HG03378 (cell line): ENCODE measurements at regions not wholly inside any gene's neighbourhood (a gene's known extent, or its start where the extent isn't known, plus 50 kb on each side); places are given as distances from the start of the nearest gene placed in this dataset.
"Not testable (repeated sequence)": the region's sequence is repeated elsewhere in the genome, so short reads cannot be mapped to it uniquely, and the experiment has no call there.

Experiments
- ATAC-seq: cut with Tn5 transposase; IDR thresholded peaks from one replicate; pipeline ENCODE4 v1.9.1; 2021; ENCODE audit warnings: mild to moderate bottlenecking, moderate library complexity; ENCODE audit not compliant: unreplicated experiment

- no peak for ATAC-seq
These were observed 135.8 kb upstream of the TRPC7 start for GRCh38 chr5:136501133-136501532.

DNA sequence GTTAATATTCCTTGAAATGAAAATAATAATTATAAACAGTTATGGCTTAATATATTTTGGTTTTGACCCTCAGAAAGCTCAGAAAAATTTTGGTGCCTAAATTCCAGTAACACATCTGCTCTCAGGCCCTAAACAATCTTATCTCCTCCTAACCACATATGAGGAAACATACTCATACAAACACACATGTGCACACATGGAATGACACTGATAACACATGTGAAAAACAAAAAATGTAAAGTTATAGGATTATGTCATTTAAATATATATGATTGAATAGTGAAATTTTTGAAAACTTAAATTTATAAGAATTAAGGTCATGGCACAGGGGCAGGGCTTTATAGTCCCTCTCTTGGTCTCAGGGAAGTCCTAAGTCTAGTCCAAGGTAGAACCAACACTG, 127.2 kb upstream of the TRPC7 start:
- ATAC-seq: no peak

- ATAC-seq: no peak
These were observed 126.5 kb upstream of the TRPC7 start for GRCh38 chr5:136491806-136492205.

DNA sequence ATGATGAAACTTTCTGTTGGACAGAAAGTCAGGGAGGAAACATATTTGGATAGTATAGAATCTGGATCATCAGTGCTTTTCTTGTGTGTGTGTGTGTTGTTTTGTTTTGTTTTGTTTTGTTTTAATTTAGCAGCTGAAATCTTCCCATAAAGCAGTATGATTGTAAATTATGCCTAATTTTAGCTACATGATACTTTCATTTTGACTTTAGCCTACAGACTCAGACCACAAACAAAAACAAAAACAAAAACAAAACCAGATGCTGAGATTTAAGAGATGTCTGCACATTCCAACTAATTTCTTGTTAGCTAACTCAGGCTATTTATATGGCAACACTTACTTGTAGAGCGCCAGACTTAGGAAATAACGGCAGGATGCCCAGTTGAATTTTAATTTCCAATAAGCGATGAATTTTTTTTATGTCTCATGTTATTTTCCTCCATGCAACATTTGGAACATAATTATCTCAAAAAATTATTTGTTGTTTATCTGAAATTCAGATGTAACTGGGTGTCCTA, 119.5 kb upstream of the TRPC7 start:
- ATAC-seq: no peak

GRCh38 chr5:136482206-136482605, 116.9 kb upstream of the TRPC7 start:
- ATAC-seq: no peak

- ATAC-seq: no peak
These were observed 109.1 kb upstream of the TRPC7 start for GRCh38 chr5:136474466-136474865.

- no peak for ATAC-seq
These were observed 102.3 kb upstream of the TRPC7 start for GRCh38 chr5:136467632-136468031.

GRCh38 chr5:136466041-136466415, 100.7 kb upstream of the TRPC7 start:
- no peak for ATAC-seq

GRCh38 chr5:136458481-136458880, 93.1 kb upstream of the TRPC7 start:
- no peak for ATAC-seq

GRCh38 chr5:136457390-136458013, 92.2 kb upstream of the TRPC7 start:
- no peak for ATAC-seq

DNA sequence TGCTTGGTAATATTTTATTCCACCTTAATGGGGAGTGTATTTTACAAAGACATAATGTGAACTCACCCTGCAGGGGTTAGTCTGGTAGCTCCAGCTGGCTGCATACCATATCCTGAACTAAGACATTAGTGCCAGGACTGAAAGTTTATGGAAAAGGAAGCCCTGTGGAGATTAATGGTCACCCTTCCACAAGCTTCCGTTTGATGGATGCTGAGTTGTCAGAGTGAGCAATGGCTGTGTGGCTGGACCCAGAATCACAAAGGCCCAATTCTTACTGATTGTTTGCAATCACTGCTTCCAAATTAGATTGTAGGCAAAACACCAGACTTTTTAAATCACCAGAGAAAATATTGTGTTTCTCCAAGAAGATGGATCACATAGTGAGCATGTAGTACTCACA, 90.1 kb upstream of the TRPC7 start:
- no peak for ATAC-seq

DNA sequence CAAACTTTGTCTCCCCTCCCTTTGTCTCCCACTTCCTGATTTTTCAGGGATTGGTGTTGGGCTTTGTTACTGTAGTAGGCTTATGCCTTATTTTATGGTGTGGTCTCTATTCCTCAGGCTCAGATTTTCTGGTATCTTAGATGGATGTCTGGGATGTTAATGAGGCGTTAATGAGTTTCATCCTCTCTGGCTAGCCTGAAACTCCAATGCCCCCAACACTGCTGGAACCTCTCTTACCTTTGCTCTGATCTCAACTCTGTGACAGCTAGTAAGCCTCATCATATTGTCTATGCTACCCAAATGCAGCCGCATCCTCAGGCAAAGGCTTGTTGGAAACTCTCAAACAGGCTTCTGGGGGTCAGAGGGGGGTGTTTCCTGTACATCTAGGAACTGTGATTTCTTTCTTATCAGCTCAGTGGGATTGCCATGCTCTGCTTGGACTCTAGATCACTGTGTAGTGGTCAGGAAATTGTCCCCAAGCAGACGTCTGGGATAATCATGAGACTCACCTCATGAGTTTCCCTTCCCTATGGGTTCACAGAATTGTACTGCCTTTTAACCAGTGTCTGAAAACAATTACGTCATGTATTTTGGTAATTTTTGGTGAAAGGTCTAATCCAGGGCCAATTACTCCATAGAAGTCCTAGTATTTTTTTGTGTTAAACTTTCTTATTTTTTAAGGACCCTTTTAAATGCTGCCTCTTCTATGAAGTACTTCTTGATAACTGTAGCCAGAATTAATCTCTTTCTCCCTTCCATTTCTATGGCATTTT, 88.8 kb upstream of the TRPC7 start:
- no peak for ATAC-seq

- no peak for ATAC-seq
These were observed 87.9 kb upstream of the TRPC7 start for GRCh38 chr5:136453199-136453598.

DNA sequence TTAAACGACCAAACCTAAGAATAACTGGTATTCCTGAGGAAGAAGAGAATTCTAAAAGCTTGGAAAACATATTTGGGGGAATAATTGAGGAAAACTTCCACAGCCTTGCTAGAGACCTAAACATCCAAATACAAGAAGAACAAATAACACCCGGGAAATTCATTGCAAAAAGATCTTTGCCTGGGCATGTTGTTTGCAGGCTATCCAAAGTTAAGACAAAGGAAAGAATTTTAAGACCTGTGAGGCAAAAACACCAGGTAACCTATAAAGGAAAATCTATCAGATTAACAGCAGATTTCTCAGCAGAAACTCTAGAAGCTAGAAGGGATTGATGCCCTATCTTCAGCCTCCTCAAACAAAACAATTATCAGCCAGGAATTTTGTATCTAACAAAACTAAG, 82.2 kb upstream of the TRPC7 start:
- ATAC-seq: not testable (repeated sequence)

DNA sequence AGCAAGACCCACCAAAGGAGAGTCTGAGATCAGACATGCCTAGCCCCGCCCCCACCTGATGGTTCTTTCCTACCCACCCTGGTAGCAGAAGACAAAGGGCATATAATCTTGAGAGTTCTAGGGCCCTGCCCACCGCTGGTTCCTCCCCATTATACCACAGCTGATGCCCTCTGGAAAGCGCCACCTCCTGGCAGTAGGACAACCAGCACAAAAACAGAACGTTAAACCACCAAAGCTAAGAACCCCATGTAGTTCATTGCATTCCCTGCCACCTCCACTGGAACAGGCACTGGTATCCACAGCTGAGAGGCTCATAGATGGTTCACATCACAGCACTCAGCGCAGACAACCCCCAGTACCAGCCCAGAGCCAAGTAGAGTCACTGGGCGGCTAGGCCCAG, 81.2 kb upstream of the TRPC7 start:
- ATAC-seq: no peak

- ATAC-seq: not testable (repeated sequence)
These were observed 78.8 kb upstream of the TRPC7 start for GRCh38 chr5:136444099-136444498.

DNA sequence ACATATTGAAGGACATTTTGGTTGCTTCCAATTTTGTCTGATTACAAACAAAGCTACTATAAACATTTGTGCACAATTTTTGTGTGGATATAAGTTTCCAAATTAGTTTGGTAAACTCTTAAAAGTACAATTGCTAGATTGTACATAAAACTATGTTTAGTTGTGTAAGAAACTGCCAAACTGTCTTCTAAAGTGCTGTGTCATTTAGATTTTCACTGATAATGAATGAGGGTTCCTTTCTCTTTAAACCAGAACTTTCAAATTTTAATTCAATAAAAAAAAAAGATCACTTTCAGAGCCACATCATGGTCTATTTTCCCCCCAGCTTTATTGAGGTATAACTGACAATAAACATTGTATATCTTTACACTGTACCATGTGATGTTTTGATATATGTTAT, 74.0 kb upstream of the TRPC7 start:
- no peak for ATAC-seq

DNA sequence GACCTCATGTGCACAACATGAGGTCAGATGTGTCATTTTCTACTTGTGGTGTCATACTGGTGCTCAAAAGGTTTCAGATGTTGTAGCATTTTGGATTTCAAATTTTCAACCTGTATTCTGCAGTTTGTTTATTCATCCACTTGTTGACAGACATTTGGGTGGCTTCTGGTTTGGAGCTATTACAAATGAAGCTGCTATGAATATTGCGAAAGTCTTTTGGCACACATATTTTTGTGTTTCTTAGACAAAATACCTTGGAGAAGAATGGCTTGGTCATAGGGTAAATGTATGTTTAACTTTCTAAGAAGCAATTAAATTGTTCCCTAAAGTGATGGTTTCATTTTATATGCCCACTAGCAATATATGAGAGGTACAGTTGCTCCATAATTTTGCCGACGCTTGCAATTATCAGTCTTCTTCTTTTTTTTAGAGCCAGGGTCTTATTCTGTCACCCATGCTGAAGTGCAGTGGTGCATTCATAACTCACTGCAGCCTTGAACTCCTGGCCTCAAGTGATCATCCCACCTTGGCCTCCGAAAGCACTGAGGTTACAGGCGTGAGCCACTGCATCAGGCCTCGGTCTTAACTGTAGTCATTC, 70.7 kb upstream of the TRPC7 start:
- no peak for ATAC-seq

- no peak for ATAC-seq
These were observed 69.5 kb upstream of the TRPC7 start for GRCh38 chr5:136434795-136435194.

GRCh38 chr5:136432705-136433104, 67.4 kb upstream of the TRPC7 start:
- no peak for ATAC-seq

GRCh38 chr5:136430081-136430480, 64.7 kb upstream of the TRPC7 start:
- no peak for ATAC-seq

DNA sequence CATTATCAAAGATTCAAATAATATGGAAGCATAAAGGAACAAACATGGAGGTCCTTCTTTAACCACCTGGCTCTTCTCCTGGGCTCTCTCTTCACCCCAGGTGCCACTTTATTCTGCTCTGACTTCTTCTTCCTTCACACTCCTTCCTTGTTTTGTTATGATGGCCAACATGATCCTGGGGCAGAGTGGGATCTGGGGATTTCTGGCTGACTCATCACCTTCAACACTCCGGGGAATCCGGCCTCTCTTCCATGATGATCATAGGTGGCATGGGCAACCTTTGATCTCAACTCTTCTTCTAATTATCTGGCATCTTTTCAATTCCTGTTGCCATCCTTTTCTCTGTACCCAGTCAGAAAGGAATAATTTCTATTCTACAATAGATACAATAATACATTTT, 62.1 kb upstream of the TRPC7 start:
- no peak for ATAC-seq
